ENCODE measurements at regions not wholly inside any gene's neighbourhood (a gene's known extent, or its start where the extent isn't known, plus 50 kb on each side); places are given as distances from the start of the nearest gene placed in this dataset.
A peak's percentile ranks its signal among the peaks of the same experiment; 100 is the strongest.

- no peak for DNase-seq
These were observed 156.0 kb downstream of the KATNAL1 start for GRCh38 chr13:30151388-30151787.

- no peak for DNase-seq
These were observed 158.1 kb downstream of the KATNAL1 start for GRCh38 chr13:30149248-30149647.

- no peak for DNase-seq
These were observed 158.6 kb downstream of the KATNAL1 start for GRCh38 chr13:30148786-30149185.

GRCh38 chr13:30148171-30148754 is 159.1 kb downstream of the KATNAL1 start:
- no peak for DNase-seq

- no peak for DNase-seq
These were observed 159.9 kb downstream of the KATNAL1 start for GRCh38 chr13:30147421-30147820.

GRCh38 chr13:30147015-30147414 is 160.3 kb downstream of the KATNAL1 start:
- no peak for DNase-seq

GRCh38 chr13:30145709-30146367 is 161.5 kb downstream of the KATNAL1 start:
- DNase-seq, result no peak

GRCh38 chr13:30143666-30144400 is 163.5 kb downstream of the KATNAL1 start:
- no peak for DNase-seq

GRCh38 chr13:30142486-30143211 is 164.7 kb downstream of the KATNAL1 start:
- no peak for DNase-seq

- DNase-seq, result no peak
These were observed 165.4 kb downstream of the KATNAL1 start for GRCh38 chr13:30141775-30142485.

- no peak for DNase-seq
These were observed 166.4 kb downstream of the KATNAL1 start for GRCh38 chr13:30140973-30141372.

GRCh38 chr13:30138511-30138910 is 168.8 kb downstream of the KATNAL1 start:
- no peak for DNase-seq

GRCh38 chr13:30135868-30136267 is 171.5 kb downstream of the KATNAL1 start:
- no peak for DNase-seq

GRCh38 chr13:30135351-30135750 is 172.0 kb downstream of the KATNAL1 start:
- no peak for DNase-seq

- DNase-seq, result no peak
These were observed 172.8 kb downstream of the KATNAL1 start for GRCh38 chr13:30134578-30134977.

- no peak for DNase-seq
These were observed 173.4 kb downstream of the KATNAL1 start for GRCh38 chr13:30133996-30134395.

GRCh38 chr13:30133554-30133912 is 173.8 kb downstream of the KATNAL1 start:
- DNase-seq, result no peak

- DNase-seq, result peak; percentile 27
These were observed 174.5 kb downstream of the KATNAL1 start for GRCh38 chr13:30132623-30133553.

- DNase-seq, result no peak
These were observed 177.9 kb downstream of the KATNAL1 start for GRCh38 chr13:30129411-30129810.

GRCh38 chr13:30128591-30128990 is 178.8 kb downstream of the KATNAL1 start:
- DNase-seq, result no peak

- no peak for DNase-seq
These were observed 179.3 kb downstream of the KATNAL1 start for GRCh38 chr13:30128095-30128494.

- no peak for DNase-seq
These were observed 180.4 kb downstream of the KATNAL1 start for GRCh38 chr13:30126903-30127428.

All from NCI-H2029 treated with DMSO at 0.1 percent for 48 hours (cell line).